Right cardiac atrium (tissue), 5 donors: ENCODE measurements at regions not wholly inside any gene's neighbourhood (a gene's known extent, or its start where the extent isn't known, plus 50 kb on each side); places are given as distances from the start of the nearest gene placed in this dataset.

ENCODE experiments used
- ATAC-seq, 2 donors: fragments of 200-7000 bp; cut with Tn5 transposase; one replicate each; pipeline versions ENCODE4 v1.8.0 to v1.9.1; 2020; ENCODE audit warnings: moderate library complexity in 2 of 2, mild to moderate bottlenecking in 1 of 2
- DNase-seq, 3 donors: peaks; one replicate each; pipeline ENCODE4 v3.0.0-alpha.2; 2020
- H3K27ac ChIP-seq: one replicate; pipeline ENCODE4 v1.5.1; 2013; ENCODE audit warnings: mild to moderate bottlenecking, low read length, control low read depth, moderate library complexity
- H3K27me3 ChIP-seq: one replicate; pipeline ENCODE4 v1.6.1; 2013; ENCODE audit not compliant: control insufficient read depth, insufficient read depth
- H3K4me1 ChIP-seq: one replicate; pipeline ENCODE4 v1.6.1; 2013; ENCODE audit warnings: low read length; ENCODE audit not compliant: control insufficient read depth, insufficient read depth
- H3K4me3 ChIP-seq: one replicate; pipeline ENCODE4 v1.5.1; 2013; ENCODE audit warnings: low read length, control low read depth
- H3K9me3 ChIP-seq: one replicate; pipeline ENCODE4 v1.6.1; 2013; ENCODE audit warnings: low read length; ENCODE audit not compliant: control insufficient read depth
- WGBS: extraction: QIAGEN DNeasy Blood & Tissue Kit; methylation state at CpG from one replicate; pipeline ENCODE4 v1.1.7; 2013; 5-methylcytosine and 5-hydroxymethylcytosine counted together
- intact Hi-C, 4 donors: fragments of 100-400 bp; cut with DNase I; formaldehyde crosslinking; loops; one replicate each; pipeline versions ENCODE4 v1.11.0 to v1.14.0; 2022 to 2023
- donor health status: healthy with polysubstance abuse.
- donor health status: DM: no; HTN: yes; CAD: no.
- donor health status: DM: no; HTN: no; CAD: no.
- donor health status: DM: no; HTN: yes; CAD: no; lungs with severe emphysema.
- donor health status: DM: yes; HTN: yes; CAD: no.

DNA sequence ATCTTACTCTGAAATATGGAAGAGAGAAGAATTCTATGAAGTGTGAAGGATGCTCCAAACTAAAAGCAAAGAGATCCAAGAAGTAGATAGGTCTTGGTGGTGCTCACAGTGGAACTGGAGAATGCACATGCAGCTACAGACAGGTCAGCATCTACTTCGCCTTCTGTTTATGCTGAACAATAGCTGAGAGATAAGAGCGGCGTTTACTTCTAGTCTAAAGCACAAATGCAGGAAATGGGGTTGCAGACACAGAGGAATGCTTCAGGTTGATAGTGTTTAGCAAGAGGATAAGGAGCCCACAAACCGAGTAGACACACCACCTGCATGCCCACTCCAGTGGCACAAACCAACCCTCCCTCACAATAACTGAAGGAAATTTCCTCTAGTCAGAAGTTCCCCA is 180.0 kb upstream of the RGMB start:
- intact Hi-C loops = no loop called here
- WGBS = 47% methylated on average over 4 of the region's 4 CpGs
- no peaks in the 10 kb centered on the region for H3K27me3 ChIP-seq
- no peak overlapping the region for H3K4me3 ChIP-seq
- DNase-seq (no peak), ATAC-seq (no peak)
- no peaks in the 10 kb centered on the region for H3K9me3 ChIP-seq
- no peaks in the 10 kb centered on the region for H3K4me1 ChIP-seq
- H3K27ac ChIP-seq = no peak overlapping the region

DNA sequence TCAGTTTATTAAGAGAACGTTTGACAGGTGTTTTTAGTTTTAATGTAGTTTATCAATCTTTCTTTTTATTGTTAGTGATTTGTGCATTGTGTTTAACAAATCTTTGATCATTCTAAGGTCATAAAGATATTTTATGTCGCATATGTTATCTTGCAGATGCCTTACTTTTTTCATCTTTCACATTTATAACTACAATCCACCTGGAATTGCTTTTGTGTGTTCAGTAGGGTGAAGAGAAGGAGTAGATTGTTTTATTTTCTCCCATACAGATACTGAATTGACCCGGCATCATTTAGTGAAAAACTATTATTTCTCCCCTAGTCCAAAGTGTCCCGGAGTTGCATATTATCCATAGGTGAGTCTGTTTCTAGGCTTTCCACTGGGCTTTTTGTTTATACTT is 179.4 kb upstream of the RGMB start:
- Histone ChIP-seq H3K27me3 (no peaks in the 10 kb centered on the region), H3K4me3 (no peak overlapping the region), H3K9me3 (no peaks in the 10 kb centered on the region), H3K4me1 (no peaks in the 10 kb centered on the region), H3K27ac (no peak overlapping the region)
- intact Hi-C loops = no loop called here
- DNase-seq = no peak
- WGBS = 79% methylated on average over 4 of the region's 4 CpGs
- ATAC-seq = no peak

DNA sequence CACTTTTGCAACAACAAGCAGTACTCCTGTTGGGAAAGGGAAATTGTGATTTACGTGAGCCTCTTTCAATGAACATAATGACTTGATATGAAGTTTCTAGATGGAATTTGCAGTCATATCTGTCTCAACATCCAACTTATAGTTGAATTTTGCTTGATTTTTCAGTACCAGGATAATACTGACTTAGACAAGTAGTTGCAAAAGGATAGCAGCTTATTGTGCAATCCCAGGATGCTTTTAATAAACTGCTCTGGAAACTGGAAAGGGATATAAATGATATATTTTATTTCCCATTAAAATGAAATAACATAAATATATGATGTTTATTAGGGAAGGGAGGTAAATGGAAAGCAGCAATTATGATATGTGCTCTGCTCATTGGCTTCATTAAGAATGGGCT is 174.4 kb upstream of the RGMB start:
- intact Hi-C loops = no loop called here
- no peak for ATAC-seq
- DNase-seq = no peak
- Histone ChIP-seq H3K27ac (no peak overlapping the region), H3K9me3 (no peaks in the 10 kb centered on the region), H3K27me3 (no peaks in the 10 kb centered on the region), H3K4me3 (no peak overlapping the region), H3K4me1 (no peaks in the 10 kb centered on the region)
- 94% methylated on average over 1 of the region's 1 CpG for WGBS

DNA sequence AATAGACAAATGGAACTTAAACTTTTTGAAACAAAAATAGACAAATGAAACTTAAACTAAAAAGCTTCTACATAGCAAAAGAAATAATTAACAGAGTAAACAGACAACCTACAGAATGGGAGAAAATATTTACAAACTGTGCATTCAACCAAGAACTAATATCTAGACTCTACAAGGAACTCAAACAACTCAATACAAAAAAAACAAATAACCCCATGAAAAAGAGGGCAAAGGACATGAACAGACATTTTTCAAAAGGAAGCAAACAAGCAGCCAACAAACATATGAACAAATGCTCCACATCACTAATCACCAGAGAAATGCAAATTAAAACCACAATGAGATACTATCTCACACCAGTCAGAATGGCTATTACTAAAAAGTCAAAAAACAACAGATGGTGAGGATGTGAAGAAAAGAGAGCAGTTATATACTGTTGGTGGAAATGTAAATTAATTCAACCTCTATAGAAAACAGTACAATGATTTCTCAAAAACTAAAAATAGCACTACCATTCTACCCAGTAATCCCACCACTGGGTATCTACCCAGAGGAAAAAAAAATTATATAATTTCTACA is 170.8 kb upstream of the RGMB start:
- no peak overlapping the region for H3K4me3 ChIP-seq
- H3K27ac ChIP-seq = no peak overlapping the region
- no peak for ATAC-seq
- H3K27me3 ChIP-seq = no peaks in the 10 kb centered on the region
- intact Hi-C loops = no loop called here
- H3K9me3 ChIP-seq = no peaks in the 10 kb centered on the region
- no peak for DNase-seq
- H3K4me1 ChIP-seq = no peaks in the 10 kb centered on the region

DNA sequence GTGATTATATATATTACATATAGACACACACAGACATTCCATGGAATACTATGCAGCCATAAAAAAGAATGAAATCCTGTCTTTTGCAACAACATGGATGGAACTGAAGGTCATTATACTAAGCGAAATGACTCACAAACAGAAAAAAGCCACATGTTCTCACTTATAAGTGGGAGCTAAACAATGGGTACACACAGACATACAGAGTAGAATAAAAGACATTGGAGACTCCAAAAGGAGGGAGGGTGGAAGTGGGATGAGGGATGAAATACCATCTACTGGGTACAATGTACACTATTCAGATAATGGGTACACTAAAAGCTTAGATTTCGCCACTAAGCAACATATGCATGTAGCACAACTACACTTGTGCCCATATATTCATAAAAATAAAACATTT is 170.0 kb upstream of the RGMB start:
- intact Hi-C loops = no loop called here
- no peaks in the 10 kb centered on the region for H3K4me1 ChIP-seq
- H3K9me3 ChIP-seq = no peaks in the 10 kb centered on the region
- no peak overlapping the region for H3K27ac ChIP-seq
- ATAC-seq (no peak), DNase-seq (no peak)
- 97% methylated on average over 2 of the region's 2 CpGs for WGBS
- H3K4me3 ChIP-seq = no peak overlapping the region
- H3K27me3 ChIP-seq = no peaks in the 10 kb centered on the region

DNA sequence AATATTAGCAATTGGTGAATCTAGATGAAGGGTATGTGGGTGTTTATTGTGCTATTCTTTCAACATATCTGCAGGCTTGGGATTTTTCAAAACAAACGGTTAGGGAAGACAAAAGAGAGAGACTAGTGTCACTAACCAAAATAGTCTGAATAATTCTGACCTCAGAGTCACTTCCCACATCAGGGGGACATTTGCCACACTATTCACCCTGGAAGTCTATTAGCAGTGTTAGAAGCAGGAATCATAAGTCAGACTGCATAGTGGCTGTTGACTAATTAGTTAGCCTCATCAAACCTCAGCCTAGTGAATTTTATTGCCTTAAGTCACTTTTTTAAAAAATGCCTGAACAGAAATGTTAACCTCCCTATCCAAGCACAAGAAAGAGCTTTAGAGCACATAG is 169.2 kb upstream of the RGMB start:
- no peak overlapping the region for H3K4me3 ChIP-seq
- no peak for DNase-seq
- no peaks in the 10 kb centered on the region for H3K4me1 ChIP-seq
- H3K27me3 ChIP-seq = no peaks in the 10 kb centered on the region
- no peaks in the 10 kb centered on the region for H3K9me3 ChIP-seq
- no peak overlapping the region for H3K27ac ChIP-seq
- WGBS = 46% methylated on average over 1 of the region's 1 CpG
- ATAC-seq = no peak
- intact Hi-C loops = no loop called here

DNA sequence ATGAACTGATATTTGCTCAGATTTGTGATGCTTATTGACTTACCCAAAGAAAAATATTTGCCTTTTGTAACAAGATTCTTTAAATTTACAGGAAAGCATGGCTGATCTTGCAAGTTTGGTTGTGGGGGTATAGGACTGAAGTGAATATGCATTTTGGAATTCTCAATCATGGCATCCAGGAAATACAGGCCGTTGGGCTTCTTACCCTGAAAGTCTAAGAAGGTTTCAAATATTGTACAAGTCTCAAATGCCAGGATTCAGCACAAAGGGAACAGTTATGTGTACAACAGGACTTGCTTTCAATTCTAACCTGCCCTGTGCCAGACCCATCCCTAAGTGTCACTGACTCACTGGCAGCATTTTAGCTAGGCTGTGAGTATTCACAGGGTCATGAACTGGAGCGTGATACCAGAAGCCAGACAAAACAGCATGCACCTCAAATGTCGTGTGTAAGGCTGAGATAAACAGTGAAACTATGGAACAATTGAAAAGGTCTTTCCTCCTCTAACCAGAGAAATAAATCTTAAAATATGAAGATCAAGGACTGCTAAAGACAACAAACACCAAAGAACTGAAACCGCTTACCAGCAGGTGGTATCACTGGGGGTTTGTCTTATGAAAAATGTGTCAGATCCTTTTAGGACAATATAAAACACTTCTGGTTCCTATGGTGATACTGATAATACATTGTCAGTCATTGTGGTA is 168.6 kb upstream of the RGMB start:
- WGBS = 50% methylated on average over 4 of the region's 4 CpGs
- Histone ChIP-seq H3K27ac (no peak overlapping the region), H3K27me3 (no peaks in the 10 kb centered on the region), H3K4me3 (no peak overlapping the region), H3K9me3 (no peaks in the 10 kb centered on the region), H3K4me1 (no peaks in the 10 kb centered on the region)
- intact Hi-C loops = no loop called here
- DNase-seq (no peak), ATAC-seq (no peak)

DNA sequence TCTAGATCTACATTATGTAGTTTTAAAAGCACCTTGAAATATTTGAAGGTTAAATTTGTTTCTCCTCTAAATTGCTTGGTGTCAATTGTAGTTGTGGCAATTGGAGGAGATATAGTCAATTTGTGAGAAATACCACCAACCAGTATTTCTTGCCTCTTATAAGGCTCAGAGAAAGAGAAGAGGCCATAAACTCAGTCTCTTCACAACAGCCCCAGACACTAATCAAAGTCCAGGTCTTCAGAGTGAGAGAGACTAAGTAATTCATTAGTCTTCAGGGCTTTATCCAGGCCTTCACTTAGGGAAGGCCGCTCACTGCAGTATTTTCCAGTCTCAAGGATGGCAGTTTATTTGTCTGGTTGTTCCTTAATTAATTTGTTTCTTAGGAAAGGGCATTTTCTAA is 168.0 kb upstream of the RGMB start:
- Histone ChIP-seq H3K27me3 (no peaks in the 10 kb centered on the region), H3K4me1 (no peaks in the 10 kb centered on the region), H3K4me3 (no peak overlapping the region), H3K9me3 (no peaks in the 10 kb centered on the region), H3K27ac (no peak overlapping the region)
- intact Hi-C loops = no loop called here
- no peak for DNase-seq
- ATAC-seq = no peak
- 90% methylated on average over 1 of the region's 1 CpG for WGBS

DNA sequence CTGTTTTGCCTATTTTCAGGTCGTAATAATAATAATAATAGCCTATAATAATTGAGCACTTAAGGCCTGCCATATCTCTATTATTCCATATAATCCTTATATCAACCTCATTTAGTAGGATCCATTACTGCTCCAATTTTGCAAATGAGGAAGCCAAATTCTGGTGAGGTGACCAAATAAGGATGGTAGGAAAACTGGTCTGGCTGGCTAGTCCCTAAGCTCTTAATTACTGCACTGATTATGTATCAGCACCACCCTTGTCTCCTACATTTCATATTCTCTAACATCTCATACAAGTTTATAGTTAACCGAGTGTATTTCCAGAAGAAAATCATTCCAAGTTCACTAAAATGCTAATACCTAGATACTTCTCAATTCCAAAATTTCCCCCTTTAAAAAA is 166.5 kb upstream of the RGMB start:
- no peaks in the 10 kb centered on the region for H3K27me3 ChIP-seq
- intact Hi-C loops = no loop called here
- no peak overlapping the region for H3K27ac ChIP-seq
- no peak for ATAC-seq
- no peak overlapping the region for H3K4me3 ChIP-seq
- H3K4me1 ChIP-seq = no peaks in the 10 kb centered on the region
- WGBS = 73% methylated on average over 2 of the region's 2 CpGs
- no peaks in the 10 kb centered on the region for H3K9me3 ChIP-seq
- no peak for DNase-seq

DNA sequence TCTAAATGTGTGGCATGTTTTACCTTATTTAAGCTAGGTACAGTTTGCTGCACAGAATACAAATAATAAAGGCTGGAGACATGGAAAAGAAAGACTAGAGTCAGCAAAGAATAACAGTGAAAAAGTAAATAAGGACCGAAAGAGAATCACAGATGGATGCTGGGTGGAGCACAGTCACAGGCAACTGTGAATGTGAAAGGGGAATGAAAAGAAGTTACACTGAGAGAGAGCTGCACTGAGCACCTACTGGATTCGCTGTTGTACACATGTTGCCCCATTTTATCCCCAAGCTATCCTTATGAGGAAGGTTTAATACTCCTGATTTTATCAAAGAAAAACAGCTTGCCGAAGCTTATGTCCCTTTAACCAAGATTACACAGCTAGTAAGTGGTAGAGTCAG is 165.4 kb upstream of the RGMB start:
- intact Hi-C loops = no loop called here
- Histone ChIP-seq H3K27me3 (no peaks in the 10 kb centered on the region), H3K4me3 (no peak overlapping the region), H3K27ac (no peak overlapping the region), H3K9me3 (no peaks in the 10 kb centered on the region), H3K4me1 (no peaks in the 10 kb centered on the region)
- DNase-seq = no peak
- no peak for ATAC-seq
- WGBS = 77% methylated on average over 3 of the region's 3 CpGs

DNA sequence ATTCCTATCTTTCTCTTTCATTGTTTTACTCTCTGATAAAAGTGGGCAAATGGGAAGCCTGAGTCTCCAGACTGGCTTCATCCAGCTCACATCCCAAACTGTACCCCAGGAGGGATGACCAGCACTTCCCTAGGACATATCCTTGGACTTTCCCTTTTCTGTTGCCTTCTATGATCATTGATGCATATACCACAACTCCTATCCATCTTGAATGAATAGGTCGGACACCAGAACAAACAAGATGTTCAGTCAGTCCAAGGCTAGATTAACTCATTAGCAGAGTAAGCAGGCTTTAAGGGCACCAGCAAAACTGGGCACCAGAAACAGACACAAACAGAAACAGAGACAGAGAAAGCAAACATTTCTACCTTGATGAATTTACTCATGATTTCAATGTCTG is 159.1 kb upstream of the RGMB start:
- Histone ChIP-seq H3K4me3 (no peak overlapping the region), H3K27me3 (no peaks in the 10 kb centered on the region), H3K9me3 (no peaks in the 10 kb centered on the region), H3K4me1 (no peaks in the 10 kb centered on the region), H3K27ac (no peak overlapping the region)
- 73% methylated on average over 1 of the region's 1 CpG for WGBS
- intact Hi-C loops = no loop called here
- DNase-seq (no peak), ATAC-seq (no peak)

DNA sequence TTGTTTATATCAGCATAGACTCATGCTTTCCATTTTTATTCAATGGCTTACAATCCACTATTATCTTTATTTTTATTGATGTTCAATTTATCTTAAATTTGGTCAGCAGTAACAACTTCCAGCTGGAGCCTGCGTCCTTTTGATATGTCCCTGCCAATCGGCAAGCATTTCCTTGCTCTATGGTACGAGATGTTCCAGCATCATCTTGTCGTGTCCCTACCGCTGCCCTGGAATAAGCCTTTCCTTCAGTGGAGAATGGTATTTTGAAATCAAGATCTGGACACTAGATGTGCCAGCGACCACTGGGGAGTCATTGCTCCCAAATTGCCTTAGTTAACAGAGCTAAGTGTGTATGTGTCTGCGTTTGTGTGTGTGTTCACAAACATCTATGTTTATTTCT is 151.6 kb upstream of the RGMB start:
- DNase-seq = peak in 1 of 3 donors; percentile 57
- H3K4me1 ChIP-seq = no peaks in the 10 kb centered on the region
- ATAC-seq = peak; percentile 28 to 78
- H3K9me3 ChIP-seq = no peaks in the 10 kb centered on the region
- no peak overlapping the region for H3K27ac ChIP-seq
- no peak overlapping the region for H3K4me3 ChIP-seq
- H3K27me3 ChIP-seq = no peaks in the 10 kb centered on the region
- 49% methylated on average over 7 of the region's 7 CpGs for WGBS
- intact Hi-C loops = no loop called here
